DND-41 (cell line): ENCODE measurements at regions not wholly inside any gene's neighbourhood (a gene's known extent, or its start where the extent isn't known, plus 50 kb on each side); places are given as distances from the start of the nearest gene placed in this dataset.

ENCODE experiments used
- ATAC-seq: fragments of 200-7000 bp; cut with Tn5 transposase; 3 replicates; pipeline ENCODE4 v1.9.1; 2021; ENCODE audit warnings: low read depth; ENCODE audit not compliant: insufficient read depth
- DNase-seq: peaks from one replicate; pipeline ENCODE4 v3.0.0-alpha.2; 2020
- H2AFZ ChIP-seq: 2 replicates; pipeline ENCODE4 v1.6.0; 2012; ENCODE audit warnings: low read depth, low read length
- H3K27ac ChIP-seq: 2 replicates; pipeline ENCODE4 v1.5.1; 2012; ENCODE audit warnings: low read length, inconsistent platforms
- H3K27me3 ChIP-seq: fragments of 200-600 bp; sonication (generic); 2 replicates; pipeline ENCODE4 v1.6.0; 2012; ENCODE audit warnings: low read length, mild to moderate bottlenecking, inconsistent platforms; ENCODE audit not compliant: insufficient read depth, poor library complexity
- H3K36me3 ChIP-seq: 2 replicates; pipeline ENCODE4 v1.5.1; 2012; ENCODE audit warnings: low read length, inconsistent platforms; ENCODE audit not compliant: insufficient read depth
- H3K4me1 ChIP-seq: 2 replicates; pipeline ENCODE4 v1.5.1; 2012; ENCODE audit warnings: mild to moderate bottlenecking, low read length; ENCODE audit not compliant: insufficient read depth
- H3K4me2 ChIP-seq: 2 replicates; pipeline ENCODE4 v1.6.0; 2012; ENCODE audit warnings: mild to moderate bottlenecking, moderate library complexity, low read length, inconsistent platforms; ENCODE audit not compliant: insufficient read depth
- H3K4me3 ChIP-seq, 2 experiments: fragments of 200-600 bp in 1 of 2; shearing (Covaris generic) in 1 of 2; 2 replicates each; pipeline ENCODE4 v1.5.1; 2012 to 2016; ENCODE audit warnings: inconsistent platforms in 2 of 2, low read length in 2 of 2, mild to moderate bottlenecking in 2 of 2, low read depth in 1 of 2, moderate library complexity in 1 of 2
- H3K79me2 ChIP-seq: 2 replicates; pipeline ENCODE4 v1.6.0; 2012; ENCODE audit warnings: low read length, inconsistent platforms; ENCODE audit not compliant: insufficient read depth
- H3K9ac ChIP-seq: 2 replicates; pipeline ENCODE4 v1.6.0; 2012; ENCODE audit warnings: low read depth, mild to moderate bottlenecking, inconsistent platforms, low read length, moderate library complexity
- H3K9me3 ChIP-seq: 2 replicates; pipeline ENCODE4 v1.5.1; 2012; ENCODE audit warnings: low read length, moderate library complexity, mild to moderate bottlenecking, inconsistent platforms; ENCODE audit not compliant: insufficient read depth, severe bottlenecking
- H4K20me1 ChIP-seq: 2 replicates; pipeline ENCODE4 v1.6.0; 2012; ENCODE audit warnings: low read length; ENCODE audit not compliant: insufficient read depth
- EZH2 ChIP-seq: IDR thresholded peaks from 3 replicates; pipeline ENCODE4 v1.6.1; 2012; ENCODE audit warnings: borderline replicate concordance, low read depth, mild to moderate bottlenecking, moderate library complexity, low read length, inconsistent platforms; ENCODE audit not compliant: severe bottlenecking
- TF ChIP-seq, protein P1 (sequence below): IDR thresholded peaks from 2 replicates; pipeline ENCODE4 v1.5.1; 2012; ENCODE audit warnings: borderline replicate concordance, low read length, moderate library complexity, mild to moderate bottlenecking; ENCODE audit not compliant: poor library complexity, severe bottlenecking; ENCODE audit errors: extremely low read depth

DNA sequence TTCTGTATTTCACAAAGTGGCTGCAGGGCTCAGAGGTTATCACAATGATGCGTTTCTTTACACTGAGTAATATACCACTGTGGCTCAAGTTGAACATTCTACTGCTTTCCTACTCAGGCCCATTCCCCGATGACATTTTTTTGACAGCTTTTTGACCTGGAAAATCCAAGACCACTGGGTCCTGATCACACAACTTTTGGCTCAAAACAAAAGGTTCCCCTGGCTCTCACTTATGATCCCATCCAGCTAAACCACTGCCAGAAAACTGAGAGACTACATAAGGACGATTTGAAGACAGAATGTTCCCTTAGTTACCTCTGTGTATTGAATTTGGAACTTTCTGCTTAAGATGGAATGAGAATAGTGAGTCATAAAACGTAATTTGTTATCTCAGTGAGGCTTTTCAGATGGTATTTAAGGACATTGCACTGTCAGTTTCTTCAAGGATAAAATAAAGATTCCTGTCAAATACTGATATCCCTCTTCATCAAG, 78.0 kb upstream of the FBXL7 start:
- no peak overlapping the region for H3K27ac ChIP-seq
- DNase-seq = no peak
- H4K20me1 ChIP-seq = no peaks in the 10 kb centered on the region
- no peaks in the 10 kb centered on the region for H3K27me3 ChIP-seq
- no peaks in the 10 kb centered on the region for H3K9me3 ChIP-seq
- H3K4me1 ChIP-seq = no peaks in the 10 kb centered on the region
- TF ChIP-seq, protein P1, sequence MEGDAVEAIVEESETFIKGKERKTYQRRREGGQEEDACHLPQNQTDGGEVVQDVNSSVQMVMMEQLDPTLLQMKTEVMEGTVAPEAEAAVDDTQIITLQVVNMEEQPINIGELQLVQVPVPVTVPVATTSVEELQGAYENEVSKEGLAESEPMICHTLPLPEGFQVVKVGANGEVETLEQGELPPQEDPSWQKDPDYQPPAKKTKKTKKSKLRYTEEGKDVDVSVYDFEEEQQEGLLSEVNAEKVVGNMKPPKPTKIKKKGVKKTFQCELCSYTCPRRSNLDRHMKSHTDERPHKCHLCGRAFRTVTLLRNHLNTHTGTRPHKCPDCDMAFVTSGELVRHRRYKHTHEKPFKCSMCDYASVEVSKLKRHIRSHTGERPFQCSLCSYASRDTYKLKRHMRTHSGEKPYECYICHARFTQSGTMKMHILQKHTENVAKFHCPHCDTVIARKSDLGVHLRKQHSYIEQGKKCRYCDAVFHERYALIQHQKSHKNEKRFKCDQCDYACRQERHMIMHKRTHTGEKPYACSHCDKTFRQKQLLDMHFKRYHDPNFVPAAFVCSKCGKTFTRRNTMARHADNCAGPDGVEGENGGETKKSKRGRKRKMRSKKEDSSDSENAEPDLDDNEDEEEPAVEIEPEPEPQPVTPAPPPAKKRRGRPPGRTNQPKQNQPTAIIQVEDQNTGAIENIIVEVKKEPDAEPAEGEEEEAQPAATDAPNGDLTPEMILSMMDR = no peak
- TF ChIP-seq EZH2 = no peak
- H3K9ac ChIP-seq = no peak overlapping the region
- no peaks in the 10 kb centered on the region for H3K36me3 ChIP-seq
- H3K4me2 ChIP-seq = no peak overlapping the region
- H3K4me3 ChIP-seq = no peak overlapping the region
- H2AFZ ChIP-seq = no peak overlapping the region
- no peak for ATAC-seq
- H3K79me2 ChIP-seq = no peaks in the 10 kb centered on the region

DNA sequence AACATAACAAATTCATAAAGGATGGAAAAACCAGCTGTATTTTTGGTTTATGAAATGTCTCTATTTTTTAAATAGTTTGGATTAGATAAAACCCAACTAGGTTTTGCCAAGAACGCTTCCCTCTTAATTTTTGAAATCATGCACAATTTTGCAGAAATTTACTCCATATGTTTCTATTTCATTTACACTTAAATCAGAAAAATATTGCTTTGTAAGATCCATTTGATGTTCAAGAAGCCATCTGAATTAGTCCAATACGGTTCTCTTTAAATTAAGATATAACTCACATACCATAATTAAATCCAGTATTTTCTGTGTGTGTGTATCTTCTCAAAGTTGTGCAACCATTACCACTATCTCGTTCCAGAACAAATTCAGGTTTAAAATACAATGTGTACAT, 78.6 kb upstream of the FBXL7 start:
- Histone ChIP-seq H3K4me2 (no peak overlapping the region), H3K79me2 (no peaks in the 10 kb centered on the region), H3K4me3 (no peak overlapping the region), H3K9ac (no peak overlapping the region), H3K4me1 (no peaks in the 10 kb centered on the region), H4K20me1 (no peaks in the 10 kb centered on the region), H3K27ac (no peak overlapping the region), H3K27me3 (no peaks in the 10 kb centered on the region), H2AFZ (no peak overlapping the region), H3K36me3 (no peaks in the 10 kb centered on the region), H3K9me3 (no peaks in the 10 kb centered on the region)
- TF ChIP-seq, protein P1 = no peak
- no peak for TF ChIP-seq EZH2
- no peak for ATAC-seq
- DNase-seq = no peak

DNA sequence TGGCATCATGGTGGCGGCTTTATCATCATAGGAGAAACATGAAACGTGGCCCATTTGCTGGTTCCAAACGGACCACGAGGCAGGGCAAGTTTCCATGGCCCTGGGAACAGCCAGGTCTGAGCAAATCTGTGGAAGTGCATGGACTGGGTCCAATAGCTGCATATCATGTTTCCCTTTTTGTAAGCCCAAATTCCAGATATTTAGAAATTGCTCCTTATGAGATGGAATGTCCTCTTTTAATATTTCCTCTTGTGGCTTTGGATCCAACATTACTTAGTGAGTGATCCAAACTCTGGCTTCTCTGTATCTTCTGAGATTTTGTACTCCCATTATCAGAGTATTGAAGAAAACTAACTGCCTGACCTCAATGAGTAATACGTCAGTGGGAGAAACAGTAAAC, 79.8 kb upstream of the FBXL7 start:
- Histone ChIP-seq H3K79me2 (no peaks in the 10 kb centered on the region), H3K9me3 (no peaks in the 10 kb centered on the region), H3K27ac (no peak overlapping the region), H4K20me1 (no peaks in the 10 kb centered on the region), H3K27me3 (no peaks in the 10 kb centered on the region), H3K4me2 (no peak overlapping the region), H3K4me3 (no peak overlapping the region), H3K36me3 (no peaks in the 10 kb centered on the region), H3K4me1 (no peaks in the 10 kb centered on the region), H2AFZ (no peak overlapping the region), H3K9ac (no peak overlapping the region)
- DNase-seq (no peak), ATAC-seq (no peak)
- no peak for TF ChIP-seq EZH2
- TF ChIP-seq, protein P1 = no peak

DNA sequence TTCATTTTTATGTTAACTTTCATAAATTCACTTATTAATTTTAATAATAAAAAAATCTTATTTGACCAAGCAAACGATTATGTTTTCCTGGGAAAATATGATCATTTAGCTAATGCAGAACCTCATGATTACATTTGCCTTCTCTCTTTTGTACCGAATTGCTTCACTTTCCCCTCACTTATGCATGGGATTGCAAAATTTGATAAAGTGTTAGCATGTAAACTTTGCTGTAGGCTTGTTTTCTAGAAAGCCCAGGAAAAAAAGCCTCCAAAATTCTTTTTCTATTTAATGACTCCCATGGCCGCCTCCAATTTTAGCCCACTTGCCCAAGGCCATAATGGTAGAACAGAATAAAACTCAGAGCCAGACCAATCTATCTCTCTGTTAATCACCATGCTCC, 82.8 kb upstream of the FBXL7 start:
- H3K9ac ChIP-seq = no peak overlapping the region
- no peak overlapping the region for H3K4me2 ChIP-seq
- no peak overlapping the region for H2AFZ ChIP-seq

More for the DNA sequence above, 82.8 kb upstream of the FBXL7 start:
- TF ChIP-seq, protein P1 = no peak
- no peak for TF ChIP-seq EZH2
- no peak overlapping the region for H3K27ac ChIP-seq
- peaks cover 3% of the 10 kb centered on the region for H3K9me3 ChIP-seq
- no peaks in the 10 kb centered on the region for H3K79me2 ChIP-seq
- no peak for ATAC-seq
- no peaks in the 10 kb centered on the region for H3K36me3 ChIP-seq
- H4K20me1 ChIP-seq = no peaks in the 10 kb centered on the region
- no peak overlapping the region for H3K4me3 ChIP-seq
- no peaks in the 10 kb centered on the region for H3K27me3 ChIP-seq
- DNase-seq = no peak
- H3K4me1 ChIP-seq = no peaks in the 10 kb centered on the region
